Thoracic aorta (tissue), 2 donors: ENCODE measurements at regions not wholly inside any gene's neighbourhood (a gene's known extent, or its start where the extent isn't known, plus 50 kb on each side); places are given as distances from the start of the nearest gene placed in this dataset.
"Not testable (repeated sequence)": the region's sequence is repeated elsewhere in the genome, so short reads cannot be mapped to it uniquely, and the experiment has no call there.

ENCODE experiments used
- ATAC-seq: fragments of 150-250 bp; one replicate; pipeline ENCODE4 v1.8.0; 2017; ENCODE audit warnings: low read depth; ENCODE audit not compliant: insufficient number of reproducible peaks, low FRiP score
- DNase-seq: peaks from one replicate; pipeline ENCODE4 v3.0.0-alpha.2; 2020; ENCODE audit warnings: low spot score
- H3K27ac ChIP-seq, 2 donors: fragments of 200-600 bp; sonication (generic); 1 replicate in 1 of 2; 2 replicates in 1 of 2; pipeline ENCODE4 v1.5.1; 2016; ENCODE audit warnings: mild to moderate bottlenecking in 2 of 2, moderate library complexity in 2 of 2
- H3K27me3 ChIP-seq: fragments of 200-600 bp; sonication (generic); replicated peaks from 2 replicates; pipeline ENCODE4 v1.6.0; 2016; ENCODE audit warnings: mild to moderate bottlenecking; ENCODE audit not compliant: insufficient read depth
- H3K36me3 ChIP-seq: fragments of 200-600 bp; sonication (generic); one replicate; pipeline ENCODE4 v1.5.1; 2016
- H3K4me1 ChIP-seq, 2 donors: fragments of 200-600 bp; sonication (generic); 1 replicate in 1 of 2; 2 replicates in 1 of 2; pipeline versions ENCODE4 v1.5.1 to v1.6.0; 2016; ENCODE audit warnings: low read depth in 2 of 2, mild to moderate bottlenecking in 1 of 2; ENCODE audit not compliant: control insufficient read depth in 1 of 2
- H3K4me3 ChIP-seq: fragments of 200-600 bp; sonication (generic); 2 replicates; pipeline ENCODE4 v1.5.1; 2016; ENCODE audit warnings: mild to moderate bottlenecking
- H3K9me3 ChIP-seq: fragments of 200-600 bp; sonication (generic); 2 replicates; pipeline ENCODE4 v1.5.1; 2016
- TF ChIP-seq, protein P1 (sequence below): fragments of 200-600 bp; sonication (generic); IDR thresholded peaks from one replicate; pipeline ENCODE4 v1.5.1; 2019; ENCODE audit warnings: antibody characterized with exemption

DNA sequence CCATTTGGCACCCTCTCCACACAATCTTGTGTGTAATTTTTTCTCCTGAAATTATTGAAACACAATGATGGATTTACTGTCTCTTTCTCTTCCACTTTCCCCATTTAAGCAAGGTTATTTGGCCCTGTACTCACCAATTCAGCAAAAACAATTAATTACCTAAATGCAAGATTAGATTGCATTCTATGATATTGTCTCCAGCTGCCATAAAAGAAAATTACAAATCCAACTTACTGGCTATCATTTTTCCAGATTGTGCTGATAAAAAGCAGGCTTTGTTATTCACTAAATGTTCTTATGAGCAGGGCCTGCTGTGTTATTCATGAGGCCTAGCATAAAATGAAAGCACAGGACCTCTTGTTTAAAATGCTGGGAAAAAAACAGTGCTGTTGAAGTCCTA is 95.8 kb upstream of the IRAK1BP1 start:
- Histone ChIP-seq H3K9me3 (no peaks in the 10 kb centered on the region), H3K27ac (no peak overlapping the region), H3K36me3 (no peaks in the 10 kb centered on the region), H3K27me3 (no peaks in the 10 kb centered on the region), H3K4me1 (no peaks in the 10 kb centered on the region), H3K4me3 (no peak overlapping the region)
- TF ChIP-seq, protein P1, sequence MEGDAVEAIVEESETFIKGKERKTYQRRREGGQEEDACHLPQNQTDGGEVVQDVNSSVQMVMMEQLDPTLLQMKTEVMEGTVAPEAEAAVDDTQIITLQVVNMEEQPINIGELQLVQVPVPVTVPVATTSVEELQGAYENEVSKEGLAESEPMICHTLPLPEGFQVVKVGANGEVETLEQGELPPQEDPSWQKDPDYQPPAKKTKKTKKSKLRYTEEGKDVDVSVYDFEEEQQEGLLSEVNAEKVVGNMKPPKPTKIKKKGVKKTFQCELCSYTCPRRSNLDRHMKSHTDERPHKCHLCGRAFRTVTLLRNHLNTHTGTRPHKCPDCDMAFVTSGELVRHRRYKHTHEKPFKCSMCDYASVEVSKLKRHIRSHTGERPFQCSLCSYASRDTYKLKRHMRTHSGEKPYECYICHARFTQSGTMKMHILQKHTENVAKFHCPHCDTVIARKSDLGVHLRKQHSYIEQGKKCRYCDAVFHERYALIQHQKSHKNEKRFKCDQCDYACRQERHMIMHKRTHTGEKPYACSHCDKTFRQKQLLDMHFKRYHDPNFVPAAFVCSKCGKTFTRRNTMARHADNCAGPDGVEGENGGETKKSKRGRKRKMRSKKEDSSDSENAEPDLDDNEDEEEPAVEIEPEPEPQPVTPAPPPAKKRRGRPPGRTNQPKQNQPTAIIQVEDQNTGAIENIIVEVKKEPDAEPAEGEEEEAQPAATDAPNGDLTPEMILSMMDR = no peak
- DNase-seq (no peak), ATAC-seq (no peak)

DNA sequence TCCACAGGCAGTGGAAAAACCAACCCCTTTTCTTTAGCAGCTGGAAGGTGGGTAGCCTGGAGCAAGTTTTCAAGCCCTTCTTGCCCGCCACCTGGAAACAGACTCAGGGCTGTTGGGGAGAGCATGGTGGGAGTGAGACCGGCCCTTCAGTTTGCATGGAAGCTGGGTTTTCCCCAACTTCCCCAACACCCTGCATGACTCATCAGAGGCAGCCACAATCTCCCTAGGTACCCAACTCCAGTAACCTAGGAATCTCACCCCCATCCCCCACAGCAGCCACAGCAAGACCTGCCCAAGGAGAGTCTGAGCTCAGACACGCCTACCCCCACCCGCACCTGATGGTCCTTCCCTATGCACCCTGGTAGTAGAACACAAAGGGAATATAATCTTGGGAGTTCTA is 86.3 kb upstream of the IRAK1BP1 start:
- ATAC-seq = no peak
- H3K27me3 ChIP-seq = no peaks in the 10 kb centered on the region
- TF ChIP-seq, protein P1 = no peak

DNA sequence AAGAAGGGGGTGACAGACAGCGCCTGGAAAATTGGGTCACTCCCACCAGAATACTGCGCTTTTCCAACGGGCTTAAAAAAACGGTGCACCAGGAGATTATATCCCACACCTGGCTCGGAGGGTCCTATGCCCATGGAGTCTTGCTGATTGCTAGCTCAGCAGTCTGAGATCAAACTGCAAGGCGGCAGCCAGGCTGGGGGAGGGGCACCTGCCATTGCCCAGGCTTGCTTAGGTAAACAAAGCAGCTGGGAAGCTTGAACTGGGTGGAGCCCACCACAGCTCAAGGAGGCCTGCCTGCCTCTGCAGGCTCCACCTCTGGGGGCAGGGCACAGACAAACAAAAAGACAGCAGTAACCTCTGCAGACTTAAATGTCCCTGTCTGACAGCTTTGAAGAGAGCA is 84.0 kb upstream of the IRAK1BP1 start:
- not testable (repeated sequence) for H3K27me3 ChIP-seq, H3K4me3 ChIP-seq, H3K9me3 ChIP-seq, H3K36me3 ChIP-seq, H3K4me1 ChIP-seq, ATAC-seq, DNase-seq, H3K27ac ChIP-seq

More for the DNA sequence above, 86.3 kb upstream of the IRAK1BP1 start:
- H3K27ac ChIP-seq = no peak overlapping the region
- no peak overlapping the region for H3K4me3 ChIP-seq
- H3K4me1 ChIP-seq = no peaks in the 10 kb centered on the region
- no peak for DNase-seq
- H3K9me3 ChIP-seq = no peaks in the 10 kb centered on the region
- no peaks in the 10 kb centered on the region for H3K36me3 ChIP-seq

DNA sequence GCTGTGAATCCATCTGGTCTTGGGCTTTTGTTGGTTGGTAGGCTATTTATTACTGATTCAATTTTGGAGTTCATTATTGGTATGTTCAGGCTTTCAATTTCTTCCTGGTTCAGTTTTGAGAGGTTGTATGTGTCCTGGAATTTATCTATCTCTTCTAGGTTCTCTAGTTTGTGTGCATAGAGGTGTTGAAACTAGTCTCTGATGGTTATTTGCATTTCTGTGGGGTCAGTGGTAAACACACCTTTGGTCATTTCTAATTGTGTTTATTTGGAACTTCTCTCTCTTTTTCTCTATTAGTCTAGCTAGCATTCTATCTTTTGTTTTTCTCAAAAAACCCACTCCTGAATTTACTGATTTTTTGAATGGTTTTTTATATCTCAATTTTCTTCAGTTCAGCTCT is 70.1 kb upstream of the IRAK1BP1 start:
- H3K9me3 ChIP-seq = peaks cover 8% of the 10 kb centered on the region
- ATAC-seq = no peak
- no peak for DNase-seq
- no peak overlapping the region for H3K27ac ChIP-seq
- no peaks in the 10 kb centered on the region for H3K36me3 ChIP-seq
- TF ChIP-seq, protein P1 = no peak
- H3K4me3 ChIP-seq = no peak overlapping the region
- H3K4me1 ChIP-seq = no peaks in the 10 kb centered on the region
- H3K27me3 ChIP-seq = no peaks in the 10 kb centered on the region

DNA sequence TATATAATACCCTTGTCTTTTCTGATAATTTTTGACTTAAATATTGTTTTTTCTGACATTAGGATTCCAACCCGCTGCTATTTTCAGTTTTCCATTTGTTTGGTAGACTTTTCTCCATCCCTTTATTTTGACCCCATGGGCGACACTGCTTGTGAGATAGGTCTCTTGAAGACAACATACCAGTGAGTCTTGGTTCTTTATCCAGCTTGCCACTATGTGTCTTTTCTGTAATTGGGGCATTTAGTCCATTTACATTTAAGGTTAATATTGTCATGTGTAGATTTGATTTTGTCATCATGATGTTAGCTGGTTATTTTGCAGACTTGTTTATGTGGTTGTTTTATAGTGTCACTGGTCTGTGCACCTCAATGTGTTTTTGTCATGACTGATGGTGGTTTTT is 67.7 kb upstream of the IRAK1BP1 start:
- TF ChIP-seq, protein P1 = no peak
- Histone ChIP-seq H3K27me3 (no peaks in the 10 kb centered on the region), H3K4me1 (no peaks in the 10 kb centered on the region), H3K27ac (no peak overlapping the region), H3K4me3 (no peak overlapping the region), H3K9me3 (peaks cover 8% of the 10 kb centered on the region), H3K36me3 (no peaks in the 10 kb centered on the region)
- DNase-seq = no peak
- no peak for ATAC-seq

DNA sequence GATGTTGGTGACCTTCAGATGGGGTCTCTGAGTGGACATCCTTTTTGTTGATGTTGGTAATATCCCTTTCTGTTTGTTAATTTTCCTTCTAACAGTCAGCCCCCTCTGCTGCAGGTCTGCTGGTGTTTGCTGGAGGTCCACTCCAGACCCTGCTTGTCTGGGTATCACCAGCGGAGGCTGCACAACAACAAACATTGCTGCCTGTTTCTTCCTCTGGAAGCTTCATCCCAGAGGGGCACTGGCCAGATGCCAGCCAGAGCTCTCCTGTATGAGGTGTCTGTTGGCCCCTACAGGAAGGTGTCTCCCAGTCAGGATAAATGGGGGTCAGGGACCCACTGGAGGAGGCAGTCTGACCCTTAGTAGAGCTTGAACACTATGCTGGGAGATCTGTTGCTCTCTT is 60.6 kb upstream of the IRAK1BP1 start:
- H3K4me1 ChIP-seq, H3K27ac ChIP-seq, DNase-seq, H3K4me3 ChIP-seq, ATAC-seq, H3K9me3 ChIP-seq, H3K36me3 ChIP-seq, H3K27me3 ChIP-seq: not testable (repeated sequence)

DNA sequence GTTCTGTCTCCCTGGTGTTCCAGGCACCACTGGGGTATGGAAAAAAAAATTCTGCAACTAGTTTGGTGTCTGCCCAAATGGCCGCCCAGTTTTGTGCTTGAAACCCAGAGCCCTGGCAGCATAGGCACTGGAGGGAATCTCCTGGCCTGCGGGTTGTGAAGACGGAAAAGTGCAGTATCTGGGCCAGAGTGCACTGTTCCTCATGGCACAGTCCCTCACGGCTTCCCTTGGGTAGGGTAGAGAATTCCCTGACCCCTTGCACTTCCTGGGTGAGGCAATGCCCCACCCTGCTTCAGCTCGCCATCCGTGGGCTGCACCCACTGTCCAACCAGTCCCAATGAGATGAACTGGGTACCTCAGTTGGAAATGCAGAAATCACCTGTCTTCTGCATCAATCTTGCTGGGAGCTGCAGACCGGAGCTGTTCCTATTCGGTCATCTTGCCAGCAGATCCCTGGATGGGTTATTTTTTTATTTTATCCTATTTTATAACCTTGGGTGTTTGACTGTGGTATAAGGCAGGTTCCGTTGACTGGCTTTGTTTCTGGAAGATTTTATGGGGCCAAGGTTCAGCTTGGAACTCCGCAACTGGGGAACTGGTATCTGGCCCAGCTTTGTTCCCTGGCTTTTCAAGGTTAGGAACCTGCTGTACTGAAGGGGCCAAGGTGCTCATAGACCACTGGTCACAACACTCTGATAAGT is 59.5 kb upstream of the IRAK1BP1 start:
- DNase-seq, H3K27ac ChIP-seq, H3K9me3 ChIP-seq, ATAC-seq, H3K27me3 ChIP-seq, H3K4me3 ChIP-seq, H3K4me1 ChIP-seq, H3K36me3 ChIP-seq: not testable (repeated sequence)
